Progenitor cell of endocrine pancreas (in vitro differentiated cells): ENCODE measurements at regions not wholly inside any gene's neighbourhood (a gene's known extent, or its start where the extent isn't known, plus 50 kb on each side); places are given as distances from the start of the nearest gene placed in this dataset.

Experiments
- DNase-seq: peaks from one replicate; pipeline ENCODE4 v3.0.0; 2021; ENCODE audit warnings: low spot score; ENCODE audit not compliant: unreplicated experiment
- H3K27ac Mint-ChIP-seq: 2 replicates; pipeline ENCODE4 v1.8.0; 2021; ENCODE audit warnings: mild to moderate bottlenecking, moderate library complexity, mixed read lengths
- H3K27me3 Mint-ChIP-seq: 2 replicates; pipeline ENCODE4 v1.8.0; 2021; ENCODE audit warnings: mixed read lengths
- H3K36me3 Mint-ChIP-seq: 2 replicates; pipeline ENCODE4 v1.8.0; 2022; ENCODE audit warnings: mixed read lengths; ENCODE audit not compliant: insufficient read depth
- H3K4me1 Mint-ChIP-seq: 2 replicates; pipeline ENCODE4 v1.8.0; 2021; ENCODE audit warnings: low read depth, mixed read lengths
- H3K4me3 Mint-ChIP-seq: 2 replicates; pipeline ENCODE4 v1.8.0; 2021; ENCODE audit warnings: low read depth, mild to moderate bottlenecking, moderate library complexity, mixed read lengths
- H3K9me3 Mint-ChIP-seq: 2 replicates; pipeline ENCODE4 v1.8.0; 2021; ENCODE audit warnings: low read depth, mixed read lengths
- CTCF ChIP-seq: fragments of 200-600 bp; sonication (generic); IDR thresholded peaks from one replicate; pipeline ENCODE4 v1.5.0; 2021; ENCODE audit warnings: antibody characterized with exemption, mild to moderate bottlenecking; ENCODE audit not compliant: unreplicated experiment

GRCh38 chr21:17438635-17439034 is 74.2 kb upstream of the CXADR start:
- no peak for DNase-seq
- no peaks in the 10 kb centered on the region for H3K9me3 Mint-ChIP-seq

GRCh38 chr21:17440969-17441368 is 71.9 kb upstream of the CXADR start:
- Mint-ChIP-seq H3K36me3 (no peaks in the 10 kb centered on the region), H3K4me1 (peaks cover 26% of the 10 kb centered on the region), H3K27ac (no peak overlapping the region), H3K4me3 (no peak overlapping the region), H3K9me3 (no peaks in the 10 kb centered on the region), H3K27me3 (peaks cover 10% of the 10 kb centered on the region)
- TF ChIP-seq CTCF = no peak
- no peak for DNase-seq

More at GRCh38 chr21:17438635-17439034, 74.2 kb upstream of the CXADR start:
- Mint-ChIP-seq H3K27me3 (peaks cover 10% of the 10 kb centered on the region), H3K4me3 (no peak overlapping the region), H3K4me1 (peaks cover 27% of the 10 kb centered on the region), H3K36me3 (no peaks in the 10 kb centered on the region), H3K27ac (no peak overlapping the region)
- no peak for TF ChIP-seq CTCF

- no peak for DNase-seq
- H3K27ac Mint-ChIP-seq = no peak overlapping the region
- peaks cover 10% of the 10 kb centered on the region for H3K27me3 Mint-ChIP-seq
- no peaks in the 10 kb centered on the region for H3K36me3 Mint-ChIP-seq
- no peak for TF ChIP-seq CTCF
- H3K4me3 Mint-ChIP-seq = no peak overlapping the region
- no peaks in the 10 kb centered on the region for H3K9me3 Mint-ChIP-seq
- H3K4me1 Mint-ChIP-seq = peaks cover 25% of the 10 kb centered on the region
Observed at GRCh38 chr21:17441370-17441769, 71.5 kb upstream of the CXADR start.

- DNase-seq = no peak
- peaks cover 10% of the 10 kb centered on the region for H3K27me3 Mint-ChIP-seq
Observed at GRCh38 chr21:17442165-17442564, 70.7 kb upstream of the CXADR start.

GRCh38 chr21:17444828-17445227 is 68.0 kb upstream of the CXADR start:
- H3K4me1 Mint-ChIP-seq = peaks cover 6% of the 10 kb centered on the region
- H3K36me3 Mint-ChIP-seq = no peaks in the 10 kb centered on the region
- peak overlapping the region; percentile 20 for H3K27ac Mint-ChIP-seq
- no peak for TF ChIP-seq CTCF
- H3K9me3 Mint-ChIP-seq = no peaks in the 10 kb centered on the region
- H3K4me3 Mint-ChIP-seq = no peak overlapping the region
- DNase-seq = no peak
- peaks cover 5% of the 10 kb centered on the region for H3K27me3 Mint-ChIP-seq

More at GRCh38 chr21:17442165-17442564, 70.7 kb upstream of the CXADR start:
- no peak for TF ChIP-seq CTCF
- Mint-ChIP-seq H3K4me3 (no peak overlapping the region), H3K36me3 (no peaks in the 10 kb centered on the region), H3K9me3 (no peaks in the 10 kb centered on the region), H3K27ac (no peak overlapping the region), H3K4me1 (peaks cover 18% of the 10 kb centered on the region)
